ENCODE measurements at regions not wholly inside any gene's neighbourhood (a gene's known extent, or its start where the extent isn't known, plus 50 kb on each side); places are given as distances from the start of the nearest gene placed in this dataset.

- TF ChIP-seq CHD7 (IDR thresholded peaks at IDR 0.05; ENCODE audit: insufficient replicate concordance, low read length) (no peak), PHF8 (conservative IDR thresholded peaks at IDR 0.05; ENCODE audit: low read depth, low read length) (no peak), POLR2AphosphoS5 (IDR thresholded peaks at IDR 0.05; ENCODE audit: low read depth, low read length) (no peak), POU5F1 (IDR thresholded peaks at IDR 0.05; ENCODE audit: low read depth, low read length) (no peak), TEAD4 (IDR thresholded peaks at IDR 0.05; ENCODE audit: low read depth, low read length) (no peak), MAFK (IDR thresholded peaks at IDR 0.05; ENCODE audit: low read depth, low read length) (no peak), ASH2L (IDR thresholded peaks at IDR 0.05; ENCODE audit: low read length) (no peak), EZH2 (IDR thresholded peaks at IDR 0.05; ENCODE audit: low read depth, low read length, severe bottlenecking) (no peak)
These were observed 92.3 kb upstream of the TJP1 start (continued) for GRCh38 chr15:29914511-29914926.
